Endothelial cell of umbilical vein (primary cell): ENCODE measurements at regions not wholly inside any gene's neighbourhood (a gene's known extent, or its start where the extent isn't known, plus 50 kb on each side); places are given as distances from the start of the nearest gene placed in this dataset.

ENCODE experiments used
- BruUV-seq: library from RNA; stranded (reverse); fragments of 400-500 nt; replicated peaks from 2 replicates; lab custom pipeline; 2021; lab: Mats Ljungman, UMichigan
- CTCF ChIA-PET: fragments of 300-600, 350-600 bp; sonication (Branson Sonifier 250); formaldehyde crosslinking; loops from one replicate; lab custom pipeline; 2021; ENCODE audit warnings: antibody characterized with exemption, inconsistent platforms; lab: Charles Lee
- POLR2A ChIA-PET: fragments of 300-600, 350-600 bp; sonication (Branson Sonifier 250); formaldehyde crosslinking; loops from one replicate; lab custom pipeline; 2021; ENCODE audit warnings: antibody characterized with exemption, inconsistent platforms; lab: Charles Lee
- DNase-seq: peaks from one replicate; pipeline ENCODE4 v3.0.0-alpha.2; 2011; ENCODE audit warnings: low read depth, low spot score
- FAIRE-seq: peaks from 2 replicates; lab custom pipeline; 2011; peaks lifted over from hg19 to GRCh38; lab: Jason Lieb, UNC
- H2AFZ ChIP-seq: 2 replicates; pipeline ENCODE4 v1.6.0; 2012; ENCODE audit warnings: low read depth, low read length, control low read depth, inconsistent platforms
- H3K27ac ChIP-seq: 2 replicates; pipeline ENCODE4 v1.5.1; 2011; ENCODE audit warnings: low read depth, mild to moderate bottlenecking, control low read depth, low read length, moderate library complexity; ENCODE audit not compliant: insufficient read depth
- H3K27me3 ChIP-seq, 2 experiments: 2 replicates each; pipeline versions ENCODE4 v1.6.0 to v1.6.1; 2011; ENCODE audit warnings: low read length in 2 of 2, mixed read lengths in 1 of 2; ENCODE audit not compliant: control insufficient read depth in 2 of 2, insufficient read depth in 2 of 2
- H3K36me3 ChIP-seq, 2 experiments: 2 replicates in 1 of 2; 3 replicates in 1 of 2; pipeline ENCODE4 v1.5.1; 2011; ENCODE audit warnings: low read length in 2 of 2, mild to moderate bottlenecking in 1 of 2, moderate library complexity in 1 of 2; ENCODE audit not compliant: control insufficient read depth in 2 of 2, insufficient read depth in 2 of 2; ENCODE audit errors: extremely low read depth in 1 of 2
- H3K4me1 ChIP-seq: 3 replicates; pipeline ENCODE4 v1.5.1; 2011; ENCODE audit warnings: mild to moderate bottlenecking, low read length; ENCODE audit not compliant: control insufficient read depth, insufficient read depth; ENCODE audit errors: extremely low read depth
- H3K4me2 ChIP-seq: 2 replicates; pipeline ENCODE4 v1.6.1; 2011; ENCODE audit warnings: low read length, control low read depth, mixed read lengths; ENCODE audit not compliant: insufficient read depth
- H3K4me3 ChIP-seq, 3 experiments: fragments of 200-600 bp in 1 of 3; sonication (generic), shearing (Covaris generic) in 1 of 3; replicated peaks in 1 of 3; 2 replicates each; pipeline ENCODE4 v1.5.1; 2011 to 2016; ENCODE audit warnings: control low read depth in 3 of 3, low read length in 3 of 3, mild to moderate bottlenecking in 2 of 3, inconsistent platforms in 1 of 3, low read depth in 1 of 3, moderate library complexity in 1 of 3; ENCODE audit not compliant: insufficient read depth in 1 of 3
- H3K79me2 ChIP-seq: 2 replicates; pipeline ENCODE4 v1.6.0; 2012; ENCODE audit warnings: low read length, inconsistent platforms; ENCODE audit not compliant: control insufficient read depth, insufficient read depth
- H3K9ac ChIP-seq: replicated peaks from 2 replicates; pipeline ENCODE3; 2011; ENCODE audit warnings: low read length, control low read depth; ENCODE audit not compliant: insufficient read depth; ENCODE audit errors: extremely low read depth
- H3K9me1 ChIP-seq: replicated peaks from 3 replicates; pipeline ENCODE4 v1.6.0; 2011; ENCODE audit warnings: mild to moderate bottlenecking, low read length; ENCODE audit not compliant: control insufficient read depth, insufficient read depth; ENCODE audit errors: extremely low read depth
- H3K9me3 ChIP-seq: replicated peaks from 2 replicates; pipeline ENCODE4 v1.5.1; 2012; ENCODE audit warnings: low read length, inconsistent platforms; ENCODE audit not compliant: control insufficient read depth, insufficient read depth
- H4K20me1 ChIP-seq: replicated peaks from 2 replicates; pipeline ENCODE3; 2011; ENCODE audit warnings: mild to moderate bottlenecking, low read length; ENCODE audit not compliant: control insufficient read depth, insufficient read depth; ENCODE audit errors: extremely low read depth
- CTCF ChIP-seq, 2 donors: IDR thresholded peaks; 1 replicate in 1 of 2; 2 replicates in 1 of 2; pipeline ENCODE4 v1.5.1; 2011; ENCODE audit warnings: low read length in 2 of 2, mild to moderate bottlenecking in 2 of 2, moderate library complexity in 2 of 2, control low read depth in 1 of 2, inconsistent platforms in 1 of 2, low read depth in 1 of 2; ENCODE audit not compliant: insufficient read depth in 1 of 2; ENCODE audit errors: extremely low read depth in 1 of 2
- EZH2 ChIP-seq: IDR thresholded peaks from 2 replicates; pipeline ENCODE4 v1.6.1; 2012; ENCODE audit warnings: borderline replicate concordance, low read depth, mild to moderate bottlenecking, moderate library complexity, low read length, inconsistent platforms; ENCODE audit not compliant: severe bottlenecking
- FOS ChIP-seq: IDR thresholded peaks from 2 replicates; pipeline ENCODE4 v1.6.1; 2011; ENCODE audit warnings: mild to moderate bottlenecking, low read length, moderate library complexity, borderline replicate concordance; ENCODE audit not compliant: insufficient read depth
- MAX ChIP-seq: IDR thresholded peaks from 2 replicates; pipeline ENCODE4 v1.6.1; 2011; ENCODE audit not compliant: insufficient read depth, insufficient read length
- MYC ChIP-seq: IDR thresholded peaks from one replicate; pipeline ENCODE4 v1.6.1; 2011; ENCODE audit warnings: mild to moderate bottlenecking, low read depth, low read length
- POLR2A ChIP-seq: IDR thresholded peaks from 2 replicates; pipeline ENCODE4 v1.6.1; 2012; ENCODE audit warnings: low read depth, mild to moderate bottlenecking, control low read depth, low read length
- dilution Hi-C: fragments of 300-500 bp; cut with MboI; formaldehyde crosslinking; loops from one replicate; pipeline ENCODE4 v1.15.0; 2019; ENCODE audit warnings: low sequenced_read_pairs; ENCODE audit not compliant: extremely low pct_ligation_motif_present
- intact Hi-C: fragments of 100-400 bp; cut with micrococcal nuclease; formaldehyde crosslinking; loops from one replicate; pipeline ENCODE4 v1.10.0; 2022

GRCh38 chr9:26675035-26675434, 217.6 kb downstream of the CAAP1 start:
- Histone ChIP-seq H2AFZ (no peak overlapping the region), H3K27ac (no peak overlapping the region), H4K20me1 (no peaks in the 10 kb centered on the region), H3K27me3 (no peaks in the 10 kb centered on the region), H3K9me3 (no peaks in the 10 kb centered on the region), H3K36me3 (no peaks in the 10 kb centered on the region), H3K9me1 (no peaks in the 10 kb centered on the region), H3K4me3 (no peak overlapping the region), H3K79me2 (no peaks in the 10 kb centered on the region), H3K4me1 (no peaks in the 10 kb centered on the region), H3K9ac (no peak overlapping the region), H3K4me2 (no peak overlapping the region)
- TF ChIP-seq CTCF (IDR thresholded peaks at IDR 0.05; ENCODE audit: extremely low read depth in 1 of 2, insufficient read depth in 1 of 2, low read depth in 1 of 2, low read length in 2 of 2) (no peak), MAX (no peak), FOS (no peak), EZH2 (no peak), MYC (no peak)
- FAIRE-seq (no peak), DNase-seq (no peak)
- intact Hi-C loops, result no loop called here
- dilution Hi-C loops, result no loop called here
- CTCF ChIA-PET, result no interaction called here
- POLR2A ChIA-PET, result no interaction called here
- BruUV-seq, result no TSS peak

- dilution Hi-C loops (no loop called here), intact Hi-C loops (no loop called here)
- Histone ChIP-seq H3K27me3 (no peaks in the 10 kb centered on the region), H3K4me1 (no peaks in the 10 kb centered on the region), H3K9me3 (no peaks in the 10 kb centered on the region), H3K4me2 (no peak overlapping the region), H3K79me2 (no peaks in the 10 kb centered on the region), H3K9me1 (no peaks in the 10 kb centered on the region), H2AFZ (no peak overlapping the region), H3K4me3 (no peak overlapping the region), H3K36me3 (no peaks in the 10 kb centered on the region), H3K27ac (no peak overlapping the region), H4K20me1 (no peaks in the 10 kb centered on the region), H3K9ac (no peak overlapping the region)
- FAIRE-seq, result no peak
- CTCF ChIA-PET, result no interaction called here
- DNase-seq, result no peak
- POLR2A ChIA-PET, result no interaction called here
- BruUV-seq, result no TSS peak
- TF ChIP-seq EZH2 (no peak), CTCF (IDR thresholded peaks at IDR 0.05; ENCODE audit: extremely low read depth in 1 of 2, insufficient read depth in 1 of 2, low read depth in 1 of 2, low read length in 2 of 2) (no peak), FOS (no peak), POLR2A (no peak), MAX (no peak)
Measured at GRCh38 chr9:26673261-26673660, 219.3 kb downstream of the CAAP1 start.
